HEK293 (cell line): ENCODE measurements at regions not wholly inside any gene's neighbourhood (a gene's known extent, or its start where the extent isn't known, plus 50 kb on each side); places are given as distances from the start of the nearest gene placed in this dataset.
A peak's percentile ranks its signal among the peaks of the same experiment; 100 is the strongest.

Source experiments
- CTCF ChIA-PET: fragments of 350-600 bp; formaldehyde crosslinking; extraction: SDS; loops from one replicate; lab custom pipeline; 2021; ENCODE audit warnings: antibody characterized with exemption; lab: Yijun Ruan, JAX
- POLR2A ChIA-PET: fragments of 300-600 bp; formaldehyde crosslinking; extraction: SDS; loops from one replicate; lab custom pipeline; 2020; ENCODE audit warnings: antibody characterized with exemption, inconsistent platforms; lab: Yijun Ruan, JAX
- H3K27ac ChIP-seq: fragments of 200-500 bp; sonication (Bioruptor generic); 2 replicates; pipeline ENCODE4 v1.5.1; 2014; ENCODE audit warnings: low read depth, low read length, control low read depth, inconsistent platforms; ENCODE audit errors: extremely low read depth
- H3K36me3 ChIP-seq, 2 experiments: fragments of 200-500 bp in 1 of 2; sonication (Bioruptor generic) in 1 of 2; 1 replicate in 1 of 2; 2 replicates in 1 of 2; pipeline ENCODE4 v1.5.1; 2014 to 2017; ENCODE audit warnings: inconsistent platforms in 2 of 2, low read length in 2 of 2; ENCODE audit not compliant: control insufficient read depth in 2 of 2, insufficient read depth in 1 of 2
- H3K4me1 ChIP-seq: fragments of 200-500 bp; sonication (Bioruptor generic); 2 replicates; pipeline ENCODE4 v1.5.1; 2014; ENCODE audit warnings: mild to moderate bottlenecking, low read length, inconsistent platforms; ENCODE audit not compliant: control insufficient read depth, insufficient read depth
- H3K4me3 ChIP-seq: 2 replicates; pipeline ENCODE4 v1.5.1; 2011; ENCODE audit warnings: low read depth, mild to moderate bottlenecking, control low read depth, low read length, moderate library complexity
- H3K9me3 ChIP-seq: fragments of 200-500 bp; sonication (Bioruptor generic); 2 replicates; pipeline ENCODE4 v1.5.1; 2014; ENCODE audit warnings: low read depth, low read length, inconsistent platforms; ENCODE audit not compliant: control insufficient read depth, insufficient read depth
- FEZF1 ChIP-seq: fragments of 450-650 bp; formaldehyde crosslinking; IDR thresholded peaks from 2 replicates; pipeline ENCODE4 v1.5.1; 2016; ENCODE audit warnings: missing biosample characterization, missing genetic modification characterization
- KLF10 ChIP-seq: fragments of 450-650 bp; IDR thresholded peaks from 2 replicates; pipeline ENCODE4 v1.5.1; 2018; ENCODE audit warnings: missing biosample characterization, mild to moderate bottlenecking, missing genetic modification characterization
- SCRT1 ChIP-seq: fragments of 450-650 bp; formaldehyde crosslinking; IDR thresholded peaks from 2 replicates; pipeline ENCODE4 v1.5.1; 2016; ENCODE audit warnings: missing biosample characterization, missing genetic modification characterization, borderline replicate concordance
- SP3 ChIP-seq: fragments of 450-650 bp; formaldehyde crosslinking; IDR thresholded peaks from 2 replicates; pipeline ENCODE4 v1.5.1; 2016; ENCODE audit warnings: missing biosample characterization, missing genetic modification characterization
- ZBTB17 ChIP-seq: fragments of 450-650 bp; formaldehyde crosslinking; IDR thresholded peaks from 2 replicates; pipeline ENCODE4 v1.5.1; 2016; ENCODE audit warnings: missing biosample characterization, missing genetic modification characterization
- ZBTB7A ChIP-seq: fragments of 450-650 bp; formaldehyde crosslinking; IDR thresholded peaks from 2 replicates; pipeline ENCODE4 v1.5.1; 2016; ENCODE audit warnings: low read depth, missing biosample characterization, missing genetic modification characterization
- ZNF132 ChIP-seq: fragments of 450-650 bp; formaldehyde crosslinking; IDR thresholded peaks from 2 replicates; pipeline ENCODE4 v1.5.1; 2017; ENCODE audit warnings: missing biosample characterization, missing genetic modification characterization, borderline replicate concordance
- ZNF202 ChIP-seq: fragments of 450-650 bp; formaldehyde crosslinking; IDR thresholded peaks from 2 replicates; pipeline ENCODE4 v1.5.1; 2016; ENCODE audit warnings: missing biosample characterization, missing genetic modification characterization, borderline replicate concordance
- ZNF510 ChIP-seq: fragments of 450-650 bp; formaldehyde crosslinking; IDR thresholded peaks from 2 replicates; pipeline ENCODE4 v1.5.1; 2018; ENCODE audit warnings: mild to moderate bottlenecking, missing genetic modification characterization, missing biosample characterization; ENCODE audit not compliant: insufficient replicate concordance
- ZNF521 ChIP-seq: fragments of 450-650 bp; formaldehyde crosslinking; IDR thresholded peaks from 2 replicates; pipeline ENCODE4 v1.5.1; 2017; ENCODE audit warnings: missing biosample characterization, mild to moderate bottlenecking, missing genetic modification characterization
- ZNF544 ChIP-seq: fragments of 450-650 bp; formaldehyde crosslinking; IDR thresholded peaks from 2 replicates; pipeline ENCODE4 v1.5.0; 2017; ENCODE audit warnings: missing biosample characterization, missing genetic modification characterization
- ZNF658 ChIP-seq: fragments of 450-650 bp; formaldehyde crosslinking; IDR thresholded peaks from 2 replicates; pipeline ENCODE4; 2016; ENCODE audit warnings: missing biosample characterization, missing genetic modification characterization
- TF ChIP-seq, protein P1 (sequence below): fragments of 450-650 bp; formaldehyde crosslinking; IDR thresholded peaks from 2 replicates; pipeline ENCODE4 v1.5.1; 2016; ENCODE audit warnings: missing biosample characterization, missing genetic modification characterization
- TF ChIP-seq, protein P2 (sequence below): fragments of 450-650 bp; formaldehyde crosslinking; IDR thresholded peaks from 2 replicates; pipeline ENCODE4 v1.5.1; 2016; ENCODE audit warnings: missing biosample characterization, missing genetic modification characterization

DNA sequence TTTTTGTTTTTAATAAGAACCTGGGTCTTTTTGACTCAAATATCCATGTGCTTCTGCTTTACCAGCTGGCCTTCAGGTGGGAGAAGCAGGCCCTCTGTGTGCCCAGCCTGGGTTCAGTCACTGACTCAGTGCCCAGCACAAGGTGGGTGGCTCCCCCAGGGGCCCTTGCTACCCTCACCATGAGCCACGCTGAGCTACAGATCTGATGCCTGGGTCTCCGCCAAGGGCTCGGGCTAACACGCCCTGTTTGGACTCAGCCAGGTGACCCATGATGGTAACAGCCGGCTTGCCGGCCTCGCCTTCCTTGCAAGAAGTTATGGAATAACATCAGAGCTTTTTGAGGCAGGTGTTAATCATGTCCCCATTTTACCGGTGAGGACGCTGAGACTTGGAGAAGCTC, 109.5 kb upstream of the NLRP1 start:
- Histone ChIP-seq H3K9me3 (no peaks in the 10 kb centered on the region; the same call in 1 of the 2 replicates), H3K36me3 (no peaks in the 10 kb centered on the region), H3K27ac (no peak overlapping the region), H3K4me1 (no peaks in the 10 kb centered on the region; the same call in 1 of the 2 replicates), H3K4me3 (no peak overlapping the region)
- TF ChIP-seq ZNF510 (tag by site-specific recombination) = no peak
- TF ChIP-seq, protein P1, sequence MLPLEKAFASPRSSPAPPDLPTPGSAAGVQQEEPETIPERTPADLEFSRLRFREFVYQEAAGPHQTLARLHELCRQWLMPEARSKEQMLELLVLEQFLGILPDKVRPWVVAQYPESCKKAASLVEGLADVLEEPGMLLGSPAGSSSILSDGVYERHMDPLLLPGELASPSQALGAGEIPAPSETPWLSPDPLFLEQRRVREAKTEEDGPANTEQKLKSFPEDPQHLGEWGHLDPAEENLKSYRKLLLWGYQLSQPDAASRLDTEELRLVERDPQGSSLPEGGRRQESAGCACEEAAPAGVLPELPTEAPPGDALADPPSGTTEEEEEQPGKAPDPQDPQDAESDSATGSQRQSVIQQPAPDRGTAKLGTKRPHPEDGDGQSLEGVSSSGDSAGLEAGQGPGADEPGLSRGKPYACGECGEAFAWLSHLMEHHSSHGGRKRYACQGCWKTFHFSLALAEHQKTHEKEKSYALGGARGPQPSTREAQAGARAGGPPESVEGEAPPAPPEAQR = no peak
- TF ChIP-seq ZNF658 (tag by site-specific recombination) = no peak
- TF ChIP-seq, protein P2, sequence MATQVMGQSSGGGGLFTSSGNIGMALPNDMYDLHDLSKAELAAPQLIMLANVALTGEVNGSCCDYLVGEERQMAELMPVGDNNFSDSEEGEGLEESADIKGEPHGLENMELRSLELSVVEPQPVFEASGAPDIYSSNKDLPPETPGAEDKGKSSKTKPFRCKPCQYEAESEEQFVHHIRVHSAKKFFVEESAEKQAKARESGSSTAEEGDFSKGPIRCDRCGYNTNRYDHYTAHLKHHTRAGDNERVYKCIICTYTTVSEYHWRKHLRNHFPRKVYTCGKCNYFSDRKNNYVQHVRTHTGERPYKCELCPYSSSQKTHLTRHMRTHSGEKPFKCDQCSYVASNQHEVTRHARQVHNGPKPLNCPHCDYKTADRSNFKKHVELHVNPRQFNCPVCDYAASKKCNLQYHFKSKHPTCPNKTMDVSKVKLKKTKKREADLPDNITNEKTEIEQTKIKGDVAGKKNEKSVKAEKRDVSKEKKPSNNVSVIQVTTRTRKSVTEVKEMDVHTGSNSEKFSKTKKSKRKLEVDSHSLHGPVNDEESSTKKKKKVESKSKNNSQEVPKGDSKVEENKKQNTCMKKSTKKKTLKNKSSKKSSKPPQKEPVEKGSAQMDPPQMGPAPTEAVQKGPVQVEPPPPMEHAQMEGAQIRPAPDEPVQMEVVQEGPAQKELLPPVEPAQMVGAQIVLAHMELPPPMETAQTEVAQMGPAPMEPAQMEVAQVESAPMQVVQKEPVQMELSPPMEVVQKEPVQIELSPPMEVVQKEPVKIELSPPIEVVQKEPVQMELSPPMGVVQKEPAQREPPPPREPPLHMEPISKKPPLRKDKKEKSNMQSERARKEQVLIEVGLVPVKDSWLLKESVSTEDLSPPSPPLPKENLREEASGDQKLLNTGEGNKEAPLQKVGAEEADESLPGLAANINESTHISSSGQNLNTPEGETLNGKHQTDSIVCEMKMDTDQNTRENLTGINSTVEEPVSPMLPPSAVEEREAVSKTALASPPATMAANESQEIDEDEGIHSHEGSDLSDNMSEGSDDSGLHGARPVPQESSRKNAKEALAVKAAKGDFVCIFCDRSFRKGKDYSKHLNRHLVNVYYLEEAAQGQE = no peak
- TF ChIP-seq ZNF132 (tag by site-specific recombination) = no peak
- ChIA-PET POLR2A (no interaction called here), CTCF (interaction anchor here (1.0 to 1.1 kb wide), 2 partner anchors 16 to 26 kb away, joined by 3 read pairs; no protein-coding TSS in a partner anchor)

GRCh38 chr17:5694551-5694950, 110.2 kb upstream of the NLRP1 start:
- Histone ChIP-seq H3K27ac (no peak overlapping the region), H3K36me3 (no peaks in the 10 kb centered on the region), H3K4me1 (no peaks in the 10 kb centered on the region; the same call in 1 of the 2 replicates), H3K9me3 (no peaks in the 10 kb centered on the region; the same call in 1 of the 2 replicates), H3K4me3 (no peak overlapping the region)
- CTCF ChIA-PET = interaction anchor here (1.0 to 1.1 kb wide), 2 partner anchors 15 to 27 kb away, joined by 3 read pairs; no protein-coding TSS in a partner anchor
- POLR2A ChIA-PET = no interaction called here
- TF ChIP-seq SP3 (tag by site-specific recombination) (no peak), FEZF1 (tag by site-specific recombination) (peak; percentile 41; the same call in 1 of the 2 replicates)

GRCh38 chr17:5695480-5695879, 111.2 kb upstream of the NLRP1 start:
- TF ChIP-seq ZBTB7A (tag by site-specific recombination) (no peak), ZBTB17 (tag by site-specific recombination) (no peak), SCRT1 (no peak), ZNF521 (no peak), ZNF202 (tag by site-specific recombination) (no peak), KLF10 (tag by site-specific recombination) (no peak), ZNF544 (tag by site-specific recombination) (no peak)
- ChIA-PET CTCF (interaction anchor here (1.5 kb wide), 1 partner anchor 11 kb away, joined by 10 read pairs; no protein-coding TSS in a partner anchor), POLR2A (no interaction called here)
- Histone ChIP-seq H3K36me3 (no peaks in the 10 kb centered on the region), H3K27ac (no peak overlapping the region), H3K4me3 (no peak overlapping the region), H3K4me1 (no peaks in the 10 kb centered on the region; the same call in 1 of the 2 replicates), H3K9me3 (no peaks in the 10 kb centered on the region; the same call in 1 of the 2 replicates)
